ENCODE measurements at regions not wholly inside any gene's neighbourhood (a gene's known extent, or its start where the extent isn't known, plus 50 kb on each side); places are given as distances from the start of the nearest gene placed in this dataset.

DNA sequence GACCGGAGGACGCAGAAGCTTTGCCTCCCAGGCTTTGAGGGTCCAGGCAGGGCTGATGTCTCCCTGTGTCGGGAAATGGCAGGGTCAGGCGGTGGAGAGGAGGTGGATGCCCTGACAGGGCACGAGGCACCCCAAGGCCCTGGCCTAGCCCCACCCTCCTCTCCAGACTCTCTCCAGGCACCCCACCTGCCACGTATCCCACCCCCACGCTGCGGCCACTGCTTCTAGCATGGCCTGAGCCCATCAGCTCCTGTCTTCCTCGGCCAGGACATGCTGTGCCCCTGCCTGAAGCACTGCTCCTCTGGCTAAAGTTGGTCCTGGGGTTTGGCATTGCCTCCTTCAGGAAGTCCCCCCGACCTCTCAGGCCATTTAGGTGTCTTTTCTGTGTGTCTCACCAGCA lies 64.2 kb upstream of the RXRA start:
- no peak for TF ChIP-seq EZH2 (IDR thresholded peaks at IDR 0.05; ENCODE audit: low read length, unreplicated experiment)
- TF ChIP-seq, protein P1, sequence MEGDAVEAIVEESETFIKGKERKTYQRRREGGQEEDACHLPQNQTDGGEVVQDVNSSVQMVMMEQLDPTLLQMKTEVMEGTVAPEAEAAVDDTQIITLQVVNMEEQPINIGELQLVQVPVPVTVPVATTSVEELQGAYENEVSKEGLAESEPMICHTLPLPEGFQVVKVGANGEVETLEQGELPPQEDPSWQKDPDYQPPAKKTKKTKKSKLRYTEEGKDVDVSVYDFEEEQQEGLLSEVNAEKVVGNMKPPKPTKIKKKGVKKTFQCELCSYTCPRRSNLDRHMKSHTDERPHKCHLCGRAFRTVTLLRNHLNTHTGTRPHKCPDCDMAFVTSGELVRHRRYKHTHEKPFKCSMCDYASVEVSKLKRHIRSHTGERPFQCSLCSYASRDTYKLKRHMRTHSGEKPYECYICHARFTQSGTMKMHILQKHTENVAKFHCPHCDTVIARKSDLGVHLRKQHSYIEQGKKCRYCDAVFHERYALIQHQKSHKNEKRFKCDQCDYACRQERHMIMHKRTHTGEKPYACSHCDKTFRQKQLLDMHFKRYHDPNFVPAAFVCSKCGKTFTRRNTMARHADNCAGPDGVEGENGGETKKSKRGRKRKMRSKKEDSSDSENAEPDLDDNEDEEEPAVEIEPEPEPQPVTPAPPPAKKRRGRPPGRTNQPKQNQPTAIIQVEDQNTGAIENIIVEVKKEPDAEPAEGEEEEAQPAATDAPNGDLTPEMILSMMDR (conservative IDR thresholded peaks at IDR 0.05; ENCODE audit: low read depth, low read length): no peak
- no peaks in the 10 kb centered on the region for H3K79me2 ChIP-seq (ENCODE audit: low read length)
- no peak overlapping the region for H3K27ac ChIP-seq (ENCODE audit: low read length)
- no peaks in the 10 kb centered on the region for H3K4me1 ChIP-seq (ENCODE audit: insufficient read depth, low read length)
- H3K9ac ChIP-seq (ENCODE audit: low read length): no peak overlapping the region
- POLR2A ChIA-PET (ENCODE audit: unreplicated experiment): no interaction called here
- H4K20me1 ChIP-seq (ENCODE audit: low read length): no peaks in the 10 kb centered on the region
- no peaks in the 10 kb centered on the region for H3K9me2 ChIP-seq (replicated peaks; ENCODE audit: low read length)
- no TSS peak for BruUV-seq (replicated peaks)
- CTCF ChIA-PET: no interaction called here
- ATAC-seq: no peak
- H2AFZ ChIP-seq (ENCODE audit: low read length): no peak overlapping the region
- no peak overlapping the region for H3K4me2 ChIP-seq (ENCODE audit: low read length)
- no peak for DNase-seq
- intact Hi-C loops (cut with micrococcal nuclease): no loop called here
- no peaks in the 10 kb centered on the region for H3K36me3 ChIP-seq (ENCODE audit: low read depth, low read length)
- no peaks in the 10 kb centered on the region for H3K9me3 ChIP-seq (ENCODE audit: low read length)
- no peaks in the 10 kb centered on the region for H3F3A ChIP-seq (ENCODE audit: low read length, unreplicated experiment)
- H3K4me3 ChIP-seq (ENCODE audit: low read length): no peak overlapping the region
- no peaks in the 10 kb centered on the region for H3K27me3 ChIP-seq (ENCODE audit: low read length)

DNA sequence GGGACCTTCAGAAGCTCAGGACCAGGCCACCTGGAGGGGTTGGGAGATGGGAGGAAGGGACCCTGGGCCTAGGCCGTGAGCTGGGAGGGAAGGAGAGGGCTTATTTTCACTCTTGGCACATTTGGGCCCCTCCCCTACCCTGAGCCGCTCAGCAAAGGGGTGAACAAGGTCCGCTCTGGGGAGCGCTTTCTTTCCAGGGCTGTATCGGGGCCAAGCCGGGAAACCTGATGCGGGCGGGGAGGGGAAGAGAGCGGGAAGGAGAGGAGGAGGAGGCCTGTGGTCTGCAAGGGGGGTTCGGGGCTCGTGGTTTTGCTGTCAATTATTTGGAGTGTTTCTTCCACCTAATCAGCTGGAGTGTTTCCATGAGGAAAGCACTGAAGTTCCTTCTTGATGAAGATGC lies 62.7 kb upstream of the RXRA start:
- H4K20me1 ChIP-seq (ENCODE audit: low read length): no peaks in the 10 kb centered on the region
- H3K9me3 ChIP-seq (ENCODE audit: low read length): no peaks in the 10 kb centered on the region
- ChIA-PET POLR2A (ENCODE audit: unreplicated experiment) (no interaction called here), CTCF (no interaction called here)
- no peaks in the 10 kb centered on the region for H3K36me3 ChIP-seq (ENCODE audit: low read depth, low read length)
- H3K9ac ChIP-seq (ENCODE audit: low read length): no peak overlapping the region
- H3K4me1 ChIP-seq (ENCODE audit: insufficient read depth, low read length): no peaks in the 10 kb centered on the region
- DNase-seq (no peak), ATAC-seq (no peak)
- H3K4me2 ChIP-seq (ENCODE audit: low read length): no peak overlapping the region
- no peaks in the 10 kb centered on the region for H3K79me2 ChIP-seq (ENCODE audit: low read length)
- no peak overlapping the region for H3K4me3 ChIP-seq (ENCODE audit: low read length)
- intact Hi-C loops (cut with micrococcal nuclease): no loop called here
- H3K27ac ChIP-seq (ENCODE audit: low read length): no peak overlapping the region
- TF ChIP-seq, protein P1 (conservative IDR thresholded peaks at IDR 0.05; ENCODE audit: low read depth, low read length): no peak
- no TSS peak for BruUV-seq (replicated peaks)
- no peaks in the 10 kb centered on the region for H3F3A ChIP-seq (ENCODE audit: low read length, unreplicated experiment)
- no peaks in the 10 kb centered on the region for H3K9me2 ChIP-seq (replicated peaks; ENCODE audit: low read length)
- H3K27me3 ChIP-seq (ENCODE audit: low read length): no peaks in the 10 kb centered on the region
- H2AFZ ChIP-seq (ENCODE audit: low read length): no peak overlapping the region

DNA sequence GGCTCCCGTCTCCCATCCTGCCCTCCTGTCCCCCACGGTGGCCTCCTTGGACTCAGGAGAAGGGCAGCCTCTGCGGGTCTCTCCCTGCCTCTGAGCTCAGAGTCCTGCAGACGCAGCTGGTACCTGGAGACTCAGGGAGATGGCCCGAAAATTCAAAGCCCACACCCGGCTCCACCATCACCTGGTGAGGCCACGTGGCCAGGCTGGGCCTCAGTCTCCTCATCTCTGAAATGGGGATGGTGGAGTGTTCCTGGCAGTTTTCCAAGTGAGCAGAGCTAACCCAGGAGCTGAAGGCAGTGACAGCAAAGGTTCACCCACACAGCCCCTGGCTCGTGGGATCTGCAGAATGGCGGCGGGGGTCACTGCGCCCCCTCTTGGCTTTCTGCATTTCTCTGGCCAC lies 62.1 kb upstream of the RXRA start:
- no peak overlapping the region for H2AFZ ChIP-seq (ENCODE audit: low read length)
- H3K27me3 ChIP-seq (ENCODE audit: low read length): no peaks in the 10 kb centered on the region
- no peak overlapping the region for H3K27ac ChIP-seq (ENCODE audit: low read length)
- no peak overlapping the region for H3K9ac ChIP-seq (ENCODE audit: low read length)
- intact Hi-C loops (cut with micrococcal nuclease): no loop called here
- no peaks in the 10 kb centered on the region for H3F3A ChIP-seq (ENCODE audit: low read length, unreplicated experiment)
- ChIA-PET CTCF (no interaction called here), POLR2A (ENCODE audit: unreplicated experiment) (no interaction called here)
- H4K20me1 ChIP-seq (ENCODE audit: low read length): no peaks in the 10 kb centered on the region
- H3K36me3 ChIP-seq (ENCODE audit: low read depth, low read length): no peaks in the 10 kb centered on the region
- no peaks in the 10 kb centered on the region for H3K4me1 ChIP-seq (ENCODE audit: insufficient read depth, low read length)
- H3K9me3 ChIP-seq (ENCODE audit: low read length): no peaks in the 10 kb centered on the region
- no peaks in the 10 kb centered on the region for H3K79me2 ChIP-seq (ENCODE audit: low read length)
- no TSS peak for BruUV-seq (replicated peaks)
- TF ChIP-seq EZH2phosphoT487 (IDR thresholded peaks at IDR 0.05; ENCODE audit: borderline replicate concordance, low read length) (no peak), EZH2 (IDR thresholded peaks at IDR 0.05; ENCODE audit: low read length, unreplicated experiment) (no peak)
- TF ChIP-seq, protein P1 (conservative IDR thresholded peaks at IDR 0.05; ENCODE audit: low read depth, low read length): no peak
- DNase-seq (no peak), ATAC-seq (no peak)
- no peak overlapping the region for H3K4me2 ChIP-seq (ENCODE audit: low read length)
- no peak overlapping the region for H3K4me3 ChIP-seq (ENCODE audit: low read length)
- no peaks in the 10 kb centered on the region for H3K9me2 ChIP-seq (replicated peaks; ENCODE audit: low read length)

All from PC-3 (cell line).